Hepatocyte (in vitro differentiated cells): ENCODE measurements at regions not wholly inside any gene's neighbourhood (a gene's known extent, or its start where the extent isn't known, plus 50 kb on each side); places are given as distances from the start of the nearest gene placed in this dataset.
"Not testable (repeated sequence)": the region's sequence is repeated elsewhere in the genome, so short reads cannot be mapped to it uniquely, and the experiment has no call there.

Experiments
- EZH2 ChIP-seq: fragments of 200-600 bp; sonication (generic); IDR thresholded peaks from 2 replicates; pipeline ENCODE4 v1.6.1; 2016; ENCODE audit warnings: antibody characterized with exemption, mild to moderate bottlenecking, borderline replicate concordance
- TF ChIP-seq, protein P1 (sequence below): fragments of 200-600 bp; sonication (generic); IDR thresholded peaks from 2 replicates; pipeline ENCODE4 v1.5.1; 2016; ENCODE audit warnings: antibody characterized with exemption, mild to moderate bottlenecking; ENCODE audit not compliant: poor library complexity

DNA sequence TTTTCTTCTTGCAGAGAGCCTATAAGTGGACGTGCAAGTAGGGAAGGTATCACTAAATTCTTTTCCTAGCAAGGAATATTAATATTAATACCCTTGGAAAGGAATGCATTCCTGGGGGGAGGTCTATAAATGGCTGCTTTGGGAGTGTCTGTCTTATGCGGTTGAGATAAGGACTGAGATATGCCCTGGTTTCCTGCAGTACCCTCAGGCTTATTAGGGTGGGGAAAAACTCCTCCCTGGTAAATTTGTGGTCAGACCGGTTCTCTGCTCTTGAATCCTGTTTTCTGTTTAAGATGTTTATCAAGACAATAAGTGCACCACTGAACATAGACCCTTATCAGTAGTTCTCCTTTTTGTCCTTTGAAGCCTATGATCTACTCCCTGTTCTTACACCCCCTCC is 155.2 kb downstream of the COPS8 start:
- TF ChIP-seq, protein P1, sequence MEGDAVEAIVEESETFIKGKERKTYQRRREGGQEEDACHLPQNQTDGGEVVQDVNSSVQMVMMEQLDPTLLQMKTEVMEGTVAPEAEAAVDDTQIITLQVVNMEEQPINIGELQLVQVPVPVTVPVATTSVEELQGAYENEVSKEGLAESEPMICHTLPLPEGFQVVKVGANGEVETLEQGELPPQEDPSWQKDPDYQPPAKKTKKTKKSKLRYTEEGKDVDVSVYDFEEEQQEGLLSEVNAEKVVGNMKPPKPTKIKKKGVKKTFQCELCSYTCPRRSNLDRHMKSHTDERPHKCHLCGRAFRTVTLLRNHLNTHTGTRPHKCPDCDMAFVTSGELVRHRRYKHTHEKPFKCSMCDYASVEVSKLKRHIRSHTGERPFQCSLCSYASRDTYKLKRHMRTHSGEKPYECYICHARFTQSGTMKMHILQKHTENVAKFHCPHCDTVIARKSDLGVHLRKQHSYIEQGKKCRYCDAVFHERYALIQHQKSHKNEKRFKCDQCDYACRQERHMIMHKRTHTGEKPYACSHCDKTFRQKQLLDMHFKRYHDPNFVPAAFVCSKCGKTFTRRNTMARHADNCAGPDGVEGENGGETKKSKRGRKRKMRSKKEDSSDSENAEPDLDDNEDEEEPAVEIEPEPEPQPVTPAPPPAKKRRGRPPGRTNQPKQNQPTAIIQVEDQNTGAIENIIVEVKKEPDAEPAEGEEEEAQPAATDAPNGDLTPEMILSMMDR, result not testable (repeated sequence)
- TF ChIP-seq EZH2, result not testable (repeated sequence)
